Ramos (cell line): ENCODE measurements at regions not wholly inside any gene's neighbourhood (a gene's known extent, or its start where the extent isn't known, plus 50 kb on each side); places are given as distances from the start of the nearest gene placed in this dataset.
"Not testable (repeated sequence)": the region's sequence is repeated elsewhere in the genome, so short reads cannot be mapped to it uniquely, and the experiment has no call there.

Experiments
- in situ Hi-C: fragments of 300-500 bp; cut with MboI; formaldehyde crosslinking; loops from one replicate; pipeline ENCODE4 v1.14.3; 2022; ENCODE audit warnings: low sequenced_read_pairs; ENCODE audit not compliant: unreplicated experiment

DNA sequence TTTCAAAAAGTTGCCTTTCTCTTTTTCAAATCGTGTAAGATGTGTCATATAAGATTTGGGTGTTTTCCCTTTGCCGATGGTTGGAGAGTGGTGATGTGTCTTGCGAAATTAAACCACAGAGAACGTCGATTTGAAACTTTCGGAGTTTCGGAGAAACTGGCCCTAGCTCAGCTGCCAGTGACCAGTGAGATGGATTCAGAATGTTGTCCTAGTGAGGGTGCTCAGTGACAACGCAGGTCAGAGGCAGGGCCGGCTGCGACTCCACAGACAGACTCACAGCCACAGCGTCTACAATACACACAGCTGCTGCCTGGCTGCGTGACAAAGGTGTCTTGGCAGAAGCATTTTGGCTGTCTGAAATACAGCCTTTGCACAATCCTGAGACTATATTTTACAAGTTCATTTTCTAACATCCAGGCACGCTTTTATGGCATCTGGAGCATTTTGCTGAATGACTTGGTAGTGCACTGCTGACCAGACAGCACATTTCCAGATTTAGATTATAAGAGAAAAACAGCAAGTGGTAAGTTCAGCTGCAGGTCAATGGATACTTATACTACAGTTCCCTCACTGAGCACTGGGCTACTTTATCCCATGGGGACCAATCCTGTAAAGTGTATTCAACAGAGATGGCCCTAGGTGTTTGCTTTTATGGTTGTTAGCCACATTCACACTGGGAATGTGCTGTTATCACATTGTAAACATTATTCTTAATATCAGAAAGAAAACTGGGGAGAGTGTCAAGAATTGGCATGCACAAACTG lies 207.5 kb downstream of the KCNRG start:
- in situ Hi-C loops, result no loop called here

DNA sequence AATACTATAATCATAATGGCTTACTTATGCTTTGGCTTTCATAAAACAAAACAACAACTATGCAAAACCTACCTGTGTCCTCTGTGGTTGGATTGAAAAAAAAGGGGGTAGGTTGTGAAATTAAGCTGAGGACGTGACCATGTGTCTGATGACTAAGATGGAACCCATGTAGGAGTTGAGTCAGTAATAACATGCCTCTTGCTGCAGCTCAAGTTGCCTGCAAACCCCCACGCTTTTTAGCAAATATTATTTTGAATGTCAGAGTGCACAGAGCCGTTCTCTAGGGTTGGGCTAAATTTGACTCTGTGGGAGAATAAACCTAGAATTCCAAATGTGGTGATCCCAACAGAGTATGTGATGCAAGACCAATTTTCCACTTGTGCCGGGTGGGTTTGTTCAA lies 209.3 kb downstream of the KCNRG start:
- in situ Hi-C loops, result no loop called here

DNA sequence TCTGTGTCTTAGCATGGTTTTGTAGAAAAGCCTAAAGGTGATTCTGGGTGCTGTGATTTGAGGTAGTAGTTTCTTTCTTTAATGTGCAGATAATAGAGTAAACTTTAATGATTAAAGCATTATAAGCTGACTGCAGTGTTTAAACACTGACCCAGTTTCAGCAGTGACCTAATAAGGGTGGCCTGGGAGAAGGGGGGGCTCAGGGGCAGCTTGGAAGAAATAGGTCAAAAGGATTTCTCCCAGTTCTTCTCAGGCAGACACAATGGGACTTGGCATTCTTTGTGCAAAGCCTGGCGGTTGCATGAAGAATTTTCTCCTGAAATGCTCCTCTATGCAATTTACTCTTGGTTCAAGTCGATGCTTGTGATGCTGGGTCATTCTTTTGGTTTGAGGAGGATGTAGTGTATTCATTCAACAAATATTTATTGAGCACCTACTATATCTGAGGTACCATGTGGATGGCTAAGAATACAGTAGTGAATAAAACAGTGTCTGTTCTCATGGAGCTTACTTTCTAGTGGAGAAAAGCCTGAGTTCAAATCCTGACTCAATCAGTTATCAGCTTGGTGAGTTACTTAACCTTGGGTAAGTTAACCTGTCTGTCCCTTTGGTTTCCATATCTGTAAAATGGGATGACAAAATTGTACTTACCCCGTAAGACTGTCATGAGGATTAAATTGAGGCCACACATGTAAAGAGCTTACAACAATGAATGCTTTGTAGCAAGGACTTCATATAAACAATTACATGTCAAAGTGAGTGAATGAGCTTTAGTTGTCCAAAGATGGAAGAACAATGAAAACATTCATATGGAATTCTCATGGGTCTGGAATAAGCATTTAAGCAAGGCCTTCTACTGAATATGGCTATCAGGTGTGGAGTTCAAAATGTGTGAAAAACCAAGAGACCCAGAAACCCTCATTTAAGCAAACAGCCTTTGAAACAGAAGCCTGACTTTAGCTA lies 210.2 kb downstream of the KCNRG start:
- in situ Hi-C loops, result no loop called here

DNA sequence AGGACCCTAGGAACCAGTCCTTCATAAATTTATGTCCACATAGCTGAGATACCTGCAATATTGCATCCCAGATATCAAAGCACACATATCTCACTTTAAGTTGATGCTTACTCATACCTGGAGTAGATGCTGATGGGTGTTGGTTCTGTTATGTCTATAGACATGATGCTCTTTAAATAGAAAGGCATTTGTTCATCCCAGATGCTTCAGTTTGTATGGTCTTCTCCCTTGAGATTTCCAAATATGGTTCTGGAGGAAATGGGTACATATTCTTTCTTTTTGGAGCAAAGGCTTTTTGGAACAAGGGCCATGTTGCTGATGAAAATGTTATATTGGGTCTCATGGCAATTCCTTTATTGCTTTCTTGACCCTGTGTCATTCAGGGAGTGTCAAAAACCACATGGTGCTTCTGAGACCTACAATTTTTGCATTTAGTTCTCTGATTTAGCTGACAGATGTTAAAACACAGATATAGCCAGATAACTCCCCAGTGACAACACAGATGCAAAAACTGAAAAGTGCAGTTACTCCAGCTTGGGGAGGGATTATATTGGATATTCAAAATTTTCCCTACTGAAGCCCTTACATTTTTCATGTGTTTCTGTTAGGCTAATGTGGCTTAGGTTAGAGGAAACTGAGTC lies 211.4 kb downstream of the KCNRG start:
- in situ Hi-C loops, result no loop called here

DNA sequence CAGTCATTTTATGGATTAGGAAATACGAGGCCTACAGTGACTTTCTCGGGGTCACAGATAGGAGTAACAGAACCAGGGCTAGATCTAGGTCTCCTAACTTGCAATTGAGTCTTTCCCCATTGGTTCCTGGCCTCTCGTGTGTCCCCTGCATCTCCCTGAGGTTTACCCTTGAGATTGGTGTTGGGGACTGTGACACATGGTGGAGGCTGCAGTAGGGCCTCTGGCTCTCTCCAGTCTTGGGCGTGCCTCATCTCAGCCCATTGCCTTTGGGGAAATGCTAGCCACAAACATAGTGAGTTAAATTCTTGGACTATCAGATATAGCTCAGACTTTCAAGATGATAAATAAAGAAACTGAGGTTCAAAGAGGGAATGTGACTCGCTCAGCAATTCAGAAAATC lies 212.1 kb downstream of the KCNRG start:
- in situ Hi-C loops, result no loop called here

DNA sequence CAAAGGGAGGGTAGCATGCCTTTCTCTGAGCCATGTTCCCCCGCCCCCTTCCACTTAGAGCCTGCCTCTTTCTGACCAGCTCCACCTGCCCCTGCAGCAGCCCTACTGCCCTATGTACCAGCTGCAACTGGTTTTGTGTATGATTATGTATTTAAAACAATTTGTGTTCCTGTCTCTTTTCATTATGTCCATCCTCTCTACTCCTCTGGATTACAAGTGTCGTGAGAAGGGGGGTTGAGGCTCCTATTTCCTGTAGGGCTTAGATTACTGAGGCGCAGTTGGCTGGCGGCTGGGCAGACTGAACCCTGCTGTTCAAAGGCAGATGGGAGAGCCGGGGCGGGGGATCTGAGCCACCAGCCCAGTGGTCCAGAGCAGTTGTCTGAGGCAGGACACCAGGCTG lies 213.3 kb downstream of the KCNRG start:
- in situ Hi-C loops, result no loop called here

DNA sequence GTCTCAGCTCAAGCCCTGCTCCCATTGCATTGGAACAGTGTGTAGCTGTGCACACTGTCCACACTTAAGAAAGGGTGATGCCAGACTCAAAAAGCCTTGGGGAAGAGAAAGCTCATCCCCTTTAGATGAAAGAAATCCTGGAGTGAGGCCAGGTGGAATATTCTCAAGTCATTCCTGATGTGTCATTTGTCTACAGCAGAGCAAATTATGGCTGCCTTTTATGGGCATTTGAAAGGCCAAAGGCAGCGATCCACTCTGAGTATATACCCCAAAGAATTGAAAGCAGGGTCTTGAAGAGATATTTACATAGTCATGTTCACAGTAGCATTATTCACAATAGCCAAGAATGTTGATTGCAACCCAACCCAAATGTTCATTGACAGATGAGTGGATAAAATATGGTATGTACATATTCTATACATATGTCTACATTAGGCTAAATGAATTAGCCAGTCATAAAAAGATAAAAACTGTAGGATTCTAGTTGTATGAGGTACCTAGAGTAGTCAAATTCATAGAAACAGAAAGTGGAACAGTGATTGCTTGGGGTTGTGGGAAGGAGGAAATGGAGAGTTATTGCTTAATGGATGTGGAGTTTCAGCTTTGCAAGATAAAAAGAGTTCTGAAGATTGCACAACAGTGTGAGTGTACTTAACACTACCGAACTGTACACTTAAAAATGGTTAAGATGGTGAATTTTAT lies 214.9 kb downstream of the KCNRG start:
- in situ Hi-C loops, result no loop called here

DNA sequence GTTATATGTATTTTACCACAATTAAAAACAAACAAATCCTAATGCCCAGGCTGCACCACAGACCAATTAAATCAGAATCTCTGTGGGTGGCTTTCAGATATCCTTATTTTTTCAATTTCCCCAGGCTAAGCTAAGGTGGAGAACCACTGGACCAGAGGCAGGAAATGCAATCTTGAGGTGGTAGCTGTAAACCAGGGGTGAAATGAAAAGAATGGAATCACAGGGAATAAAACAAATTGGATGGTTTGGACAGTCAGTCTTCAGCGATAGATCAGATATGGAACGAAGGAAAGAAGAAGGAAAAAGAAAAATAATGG lies 215.4 kb downstream of the KCNRG start:
- in situ Hi-C loops, result no loop called here

DNA sequence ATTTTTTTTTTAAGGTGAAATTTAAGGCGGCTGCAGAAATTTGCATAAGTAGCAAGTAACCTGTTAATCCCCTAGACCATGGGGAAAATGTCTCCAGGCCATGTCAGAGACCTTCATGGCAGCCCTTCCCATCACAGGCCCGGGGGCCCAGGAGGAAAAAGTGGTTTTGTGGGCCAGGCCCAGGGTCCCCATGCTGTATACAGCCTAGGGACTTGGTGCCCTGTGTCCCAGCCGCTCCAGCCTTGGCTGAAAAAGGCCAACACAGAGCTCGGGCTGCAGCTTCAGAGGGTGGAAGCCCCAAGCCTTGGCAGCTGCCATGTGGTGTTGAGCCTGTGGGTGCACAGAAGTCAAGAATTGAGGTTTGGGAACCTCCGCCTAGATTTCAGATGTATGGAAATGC lies 218.3 kb downstream of the KCNRG start:
- in situ Hi-C loops, result not testable (repeated sequence)

DNA sequence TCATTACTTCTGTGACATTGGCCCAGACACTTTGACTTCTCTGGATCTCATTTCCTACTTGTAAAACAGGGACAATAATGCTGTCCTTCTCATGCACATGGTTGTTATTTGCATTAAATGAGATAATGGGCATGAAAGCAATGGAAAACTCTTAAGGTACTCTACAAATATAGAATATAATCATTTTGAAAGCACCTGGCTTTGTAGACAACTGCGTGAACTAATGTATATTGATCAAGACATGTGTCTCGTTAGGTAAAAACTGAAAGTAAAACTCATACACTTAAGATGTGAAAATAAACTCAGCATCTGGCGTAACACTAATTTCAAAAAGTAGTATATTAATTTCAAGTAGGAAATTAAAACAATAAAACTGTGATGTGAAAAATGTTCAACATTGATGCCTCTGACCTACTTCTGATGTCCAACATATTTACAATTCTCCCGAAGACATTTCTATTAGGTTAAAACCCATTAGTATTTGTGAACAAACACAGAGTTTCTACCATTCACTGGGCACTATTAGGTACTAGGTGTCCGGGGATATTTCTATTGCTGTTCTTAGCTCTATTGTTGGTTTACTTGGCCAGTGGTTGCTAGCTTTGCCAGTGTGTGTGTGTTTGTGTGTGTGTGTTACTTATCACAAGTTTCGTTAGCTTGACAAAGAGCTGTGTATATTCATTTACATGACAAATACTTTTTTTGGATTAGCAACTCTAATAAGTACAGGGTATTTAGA lies 220.5 kb downstream of the KCNRG start:
- in situ Hi-C loops, result no loop called here

DNA sequence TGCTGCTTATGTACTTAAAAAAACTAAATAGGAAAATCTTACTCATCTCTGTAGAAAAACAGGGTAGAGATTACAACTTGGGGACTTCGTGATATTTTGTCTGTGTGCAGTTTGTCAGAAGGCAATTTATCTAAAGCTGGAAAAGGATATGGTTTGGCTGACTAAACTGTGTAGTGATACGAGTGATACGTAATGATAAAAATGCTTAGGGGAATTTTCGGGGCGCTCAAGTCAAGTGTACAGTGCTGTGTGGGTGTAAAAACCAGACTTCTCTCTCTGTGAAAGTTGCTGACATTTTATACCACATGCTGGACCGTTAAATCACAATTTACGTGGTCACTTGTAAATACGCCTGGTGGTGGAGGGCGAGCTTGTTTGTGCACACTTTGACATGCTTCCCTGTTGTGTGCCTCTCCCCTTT lies 221.7 kb downstream of the KCNRG start:
- in situ Hi-C loops, result no loop called here

DNA sequence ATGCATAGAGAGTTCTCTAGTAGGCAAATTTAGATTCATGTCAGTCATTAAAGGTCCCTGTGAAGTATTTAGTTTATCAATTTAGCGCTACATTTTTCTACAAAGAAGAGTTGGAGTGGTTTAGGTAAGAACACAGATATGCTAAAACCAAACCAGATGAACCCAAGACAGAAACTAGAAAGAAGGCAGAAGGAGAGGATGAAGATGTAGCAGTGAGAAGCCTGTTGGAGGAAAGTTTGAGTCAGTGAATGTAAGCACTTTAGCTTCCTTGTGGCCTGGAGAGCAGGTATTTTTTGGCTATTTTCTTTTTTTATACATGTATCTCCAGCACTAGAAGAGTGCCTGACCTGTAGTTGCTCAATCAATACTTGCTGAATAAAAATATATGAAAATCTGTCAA lies 223.7 kb downstream of the KCNRG start:
- in situ Hi-C loops, result no loop called here

DNA sequence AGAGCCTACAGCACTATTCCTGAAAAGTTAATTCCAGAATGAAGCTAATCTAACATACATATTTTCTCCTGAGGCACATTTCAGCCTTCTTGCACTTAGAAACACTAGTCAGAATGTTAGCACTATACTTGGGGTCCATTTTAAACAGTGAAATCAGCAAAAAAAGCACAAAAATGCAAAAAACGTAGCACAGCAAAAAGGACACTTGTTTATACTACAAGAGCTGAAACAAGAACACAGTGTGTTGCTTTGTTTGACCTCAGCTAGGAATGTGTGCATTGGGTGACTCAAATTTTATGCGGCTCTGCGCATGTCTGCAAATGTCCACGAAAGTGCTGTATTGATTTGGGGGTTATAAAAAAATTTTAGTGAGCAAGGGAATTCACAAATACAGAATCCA lies 226.2 kb downstream of the KCNRG start:
- in situ Hi-C loops, result no loop called here

DNA sequence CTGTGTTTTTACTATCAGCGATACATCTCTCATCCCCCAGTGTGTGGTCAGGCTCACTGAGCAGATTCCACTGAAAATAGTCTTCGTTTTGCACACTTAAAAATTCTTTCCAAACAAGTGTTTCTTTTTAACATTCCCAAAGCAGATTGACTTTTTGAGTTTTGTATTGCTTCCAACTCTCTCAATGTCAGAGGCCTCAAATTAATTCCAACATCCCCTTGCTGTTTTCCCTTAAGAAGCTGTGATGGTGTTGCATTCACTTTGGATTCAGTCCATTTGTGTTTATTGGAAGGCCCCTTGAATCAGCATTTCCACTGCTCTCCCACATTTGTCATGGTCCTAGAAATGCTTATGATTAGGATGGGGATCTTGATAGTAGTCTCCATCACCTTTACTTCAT lies 228.7 kb downstream of the KCNRG start:
- in situ Hi-C loops, result no loop called here

DNA sequence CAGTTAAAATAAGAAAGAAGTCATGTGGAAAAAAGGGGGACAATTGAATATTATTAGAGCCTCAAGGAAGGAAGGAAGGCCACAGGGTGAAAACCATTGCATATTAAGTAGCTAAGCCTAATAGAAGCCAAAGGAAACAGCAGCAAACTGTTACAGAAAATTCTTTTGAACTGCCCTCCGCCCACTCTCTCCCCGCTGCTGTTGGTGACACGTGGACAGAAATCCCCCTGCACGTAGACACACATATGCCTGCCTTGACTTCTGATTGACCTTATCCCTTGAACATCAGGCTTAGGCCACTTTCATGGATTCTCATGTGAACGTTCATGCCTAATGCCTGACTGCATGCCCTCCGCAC lies 229.1 kb downstream of the KCNRG start:
- in situ Hi-C loops, result no loop called here

DNA sequence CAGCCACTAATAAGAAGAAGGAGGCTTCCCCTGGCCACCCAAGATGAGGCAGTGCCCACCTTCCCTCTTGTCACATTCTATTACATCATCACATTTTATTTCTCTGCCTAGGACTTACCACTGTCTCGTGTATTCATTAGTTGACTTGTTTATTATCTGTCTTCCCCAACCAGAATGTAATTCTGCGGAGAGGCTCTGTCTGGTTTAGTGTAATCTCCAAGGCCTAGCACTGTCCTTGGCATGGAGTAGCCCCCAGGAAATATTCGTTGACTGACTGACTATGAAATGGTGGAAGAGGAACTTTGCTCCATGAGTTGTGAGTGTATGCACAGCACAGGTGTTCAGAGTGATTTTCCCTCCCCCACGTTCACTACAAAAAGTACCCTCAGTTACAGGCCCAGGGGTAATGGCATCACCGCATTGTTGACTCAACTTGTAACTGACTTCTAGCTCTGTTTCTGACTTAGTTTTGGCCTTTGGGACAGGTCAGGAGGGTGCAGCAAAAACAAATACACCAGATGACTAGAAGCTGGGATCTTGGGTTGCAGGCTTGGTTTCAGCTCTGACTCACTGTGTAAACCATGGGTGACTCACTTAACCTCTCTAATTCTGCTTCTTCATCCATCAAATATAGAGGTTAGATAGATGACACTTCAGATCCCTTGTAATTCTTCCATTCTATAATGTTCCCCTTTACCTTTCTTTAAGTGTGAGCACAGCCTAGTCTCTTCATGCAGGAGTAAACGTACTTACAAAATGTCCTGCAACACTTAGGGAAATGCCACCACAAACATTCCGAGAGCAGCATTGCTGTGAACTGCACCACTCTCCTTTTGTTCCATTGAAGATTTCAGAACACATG lies 229.7 kb downstream of the KCNRG start:
- in situ Hi-C loops, result no loop called here

DNA sequence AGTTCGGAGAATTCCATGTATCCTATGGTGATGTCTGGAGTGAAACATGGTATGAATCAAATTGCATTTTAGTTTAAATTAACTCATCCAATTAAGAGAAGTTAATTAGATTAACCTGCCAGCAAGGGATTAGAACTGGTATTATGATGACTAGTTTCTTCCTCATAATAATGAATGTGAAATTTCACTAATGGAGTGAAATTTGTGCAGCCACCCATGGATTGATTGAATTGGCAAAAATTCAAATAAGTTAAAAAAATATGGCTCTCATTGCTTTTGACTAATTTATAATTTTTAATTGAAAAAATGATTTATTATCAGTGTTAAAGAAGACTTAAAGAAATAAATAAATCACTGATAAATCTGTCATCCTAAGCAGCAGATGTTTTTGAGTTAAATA lies 232.0 kb downstream of the KCNRG start:
- in situ Hi-C loops, result no loop called here

DNA sequence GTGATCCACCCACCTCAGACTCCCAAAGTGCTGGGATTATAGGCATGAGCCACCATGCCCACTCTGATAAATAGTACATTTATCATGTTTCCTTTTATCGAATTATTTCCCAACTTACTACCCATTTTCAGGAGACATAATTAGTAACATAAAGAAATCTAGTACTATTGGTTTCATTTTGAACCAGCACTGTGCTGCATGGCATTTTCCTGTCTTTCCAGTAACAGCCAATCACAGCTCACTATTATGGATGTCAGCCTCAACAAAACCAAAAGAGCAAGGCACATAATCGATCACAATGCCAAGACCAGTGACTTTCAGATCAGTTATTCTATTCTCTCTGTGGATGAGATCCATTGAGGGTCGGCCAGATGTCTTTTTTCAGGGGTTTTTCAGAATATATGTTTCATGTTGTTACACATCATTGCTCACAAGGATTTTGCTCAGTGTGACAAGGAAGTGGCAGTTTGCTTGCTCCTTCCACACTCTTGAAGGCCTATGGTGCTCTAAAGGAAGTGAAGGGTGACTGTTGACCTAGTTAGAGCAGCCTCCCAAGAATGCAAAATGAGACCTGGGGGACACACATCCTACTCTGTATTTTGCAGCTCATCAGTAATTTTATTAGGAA lies 233.4 kb downstream of the KCNRG start:
- in situ Hi-C loops, result no loop called here

DNA sequence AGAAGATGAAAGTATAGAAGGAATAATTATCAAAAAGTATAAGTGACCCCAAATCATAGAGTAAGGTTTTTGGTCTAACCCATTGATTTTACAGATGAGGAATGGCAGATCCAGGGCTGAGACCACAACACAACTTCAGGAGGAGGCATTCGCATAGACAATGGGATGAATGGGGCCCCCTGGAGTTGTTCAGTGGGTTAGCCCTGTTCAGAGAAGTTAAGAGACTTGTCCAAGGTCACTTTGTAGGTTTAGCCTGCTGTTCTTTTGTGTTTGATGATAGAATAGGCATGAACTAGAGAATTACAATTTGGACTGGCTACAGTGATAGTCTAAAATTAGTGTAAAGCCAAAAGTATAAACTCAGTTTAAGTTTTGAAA lies 233.9 kb downstream of the KCNRG start:
- in situ Hi-C loops, result no loop called here
